PC-9 (cell line): ENCODE measurements at regions not wholly inside any gene's neighbourhood (a gene's known extent, or its start where the extent isn't known, plus 50 kb on each side); places are given as distances from the start of the nearest gene placed in this dataset.

Experiments used
- BruUV-seq: library from RNA; stranded (reverse); fragments of 400-500 nt; replicated peaks from 2 replicates; lab custom pipeline; 2021; lab: Mats Ljungman, UMichigan
- CTCF ChIA-PET: fragments of 300-600 bp; sonication (Branson Sonifier 250); formaldehyde crosslinking; loops from one replicate; lab custom pipeline; 2022; ENCODE audit warnings: antibody characterized with exemption; lab: Charles Lee
- POLR2A ChIA-PET: fragments of 300-600 bp; sonication (Branson Sonifier 250); formaldehyde crosslinking; loops from one replicate; lab custom pipeline; 2022; ENCODE audit warnings: antibody characterized with exemption; ENCODE audit not compliant: unreplicated experiment; lab: Charles Lee
- DNase-seq, 2 experiments: peaks; one replicate each; pipeline versions ENCODE4 v3.0.0 to v3.0.0-alpha.2; 2015 to 2022; ENCODE audit warnings: mixed read lengths in 1 of 2
- H2AFZ ChIP-seq: fragments of 200-600 bp; sonication (generic); 2 replicates; pipeline ENCODE4 v1.8.1; 2017; ENCODE audit warnings: antibody characterized with exemption
- H3F3A ChIP-seq: fragments of 200-600 bp; sonication (generic); 2 replicates; pipeline ENCODE4 v1.8.1; 2017; ENCODE audit warnings: antibody characterized with exemption, mild to moderate bottlenecking, low read depth; ENCODE audit not compliant: insufficient read depth
- H3K27ac ChIP-seq: fragments of 200-600 bp; sonication (generic); 2 replicates; pipeline ENCODE4 v1.6.1; 2016; ENCODE audit warnings: mixed run types
- H3K27me3 ChIP-seq: fragments of 200-600 bp; sonication (generic); 2 replicates; pipeline ENCODE4 v1.6.1; 2016; ENCODE audit warnings: low read depth, mixed run types; ENCODE audit not compliant: insufficient read depth
- H3K36me3 ChIP-seq: fragments of 200-600 bp; sonication (generic); 2 replicates; pipeline ENCODE4 v1.6.1; 2016; ENCODE audit warnings: low read depth, mixed run types
- H3K4me1 ChIP-seq: fragments of 200-600 bp; sonication (generic); replicated peaks from 2 replicates; pipeline ENCODE4 v1.6.1; 2016; ENCODE audit warnings: mixed run types; ENCODE audit not compliant: insufficient read depth
- H3K4me2 ChIP-seq: fragments of 200-600 bp; sonication (generic); 2 replicates; pipeline ENCODE4 v1.6.1; 2017; ENCODE audit warnings: mixed run types
- H3K4me3 ChIP-seq: fragments of 200-600 bp; sonication (generic); 2 replicates; pipeline ENCODE4 v1.6.1; 2016; ENCODE audit warnings: mixed run types
- H3K79me2 ChIP-seq: fragments of 200-600 bp; sonication (generic); 2 replicates; pipeline ENCODE4 v1.6.1; 2017; ENCODE audit warnings: low read depth, mixed run types
- H3K9me2 ChIP-seq: fragments of 200-600 bp; sonication (generic); 2 replicates; pipeline ENCODE4 v1.8.1; 2017; ENCODE audit warnings: mild to moderate bottlenecking; ENCODE audit not compliant: insufficient read depth
- H3K9me3 ChIP-seq: fragments of 200-600 bp; sonication (generic); 2 replicates; pipeline ENCODE4 v1.8.1; 2016; ENCODE audit warnings: low read depth; ENCODE audit not compliant: insufficient read depth
- H4K20me1 ChIP-seq: fragments of 200-600 bp; sonication (generic); 2 replicates; pipeline ENCODE4 v1.8.1; 2017; ENCODE audit not compliant: insufficient read depth
- EZH2 ChIP-seq: fragments of 200-600 bp; sonication (generic); IDR thresholded peaks from 2 replicates; pipeline ENCODE4 v1.8.0; 2017; ENCODE audit warnings: antibody characterized with exemption, low read depth
- intact Hi-C: fragments of 100-400 bp; cut with micrococcal nuclease; formaldehyde crosslinking; loops from one replicate; pipeline ENCODE4 v1.10.0; 2022; ENCODE audit not compliant: unreplicated experiment
- TF ChIP-seq, protein P1 (sequence below): fragments of 200-600 bp; sonication (generic); conservative IDR thresholded peaks from 2 replicates; pipeline ENCODE4 v1.6.1; 2017; ENCODE audit warnings: mixed run types, antibody characterized with exemption, mild to moderate bottlenecking, moderate library complexity

- H3K27me3 ChIP-seq = no peaks in the 10 kb centered on the region
- no TSS peak for BruUV-seq
- H4K20me1 ChIP-seq = no peaks in the 10 kb centered on the region
- no peaks in the 10 kb centered on the region for H3K79me2 ChIP-seq
- H3K4me1 ChIP-seq = no peaks in the 10 kb centered on the region
- CTCF ChIA-PET = no interaction called here
- TF ChIP-seq EZH2 = no peak
- TF ChIP-seq, protein P1, sequence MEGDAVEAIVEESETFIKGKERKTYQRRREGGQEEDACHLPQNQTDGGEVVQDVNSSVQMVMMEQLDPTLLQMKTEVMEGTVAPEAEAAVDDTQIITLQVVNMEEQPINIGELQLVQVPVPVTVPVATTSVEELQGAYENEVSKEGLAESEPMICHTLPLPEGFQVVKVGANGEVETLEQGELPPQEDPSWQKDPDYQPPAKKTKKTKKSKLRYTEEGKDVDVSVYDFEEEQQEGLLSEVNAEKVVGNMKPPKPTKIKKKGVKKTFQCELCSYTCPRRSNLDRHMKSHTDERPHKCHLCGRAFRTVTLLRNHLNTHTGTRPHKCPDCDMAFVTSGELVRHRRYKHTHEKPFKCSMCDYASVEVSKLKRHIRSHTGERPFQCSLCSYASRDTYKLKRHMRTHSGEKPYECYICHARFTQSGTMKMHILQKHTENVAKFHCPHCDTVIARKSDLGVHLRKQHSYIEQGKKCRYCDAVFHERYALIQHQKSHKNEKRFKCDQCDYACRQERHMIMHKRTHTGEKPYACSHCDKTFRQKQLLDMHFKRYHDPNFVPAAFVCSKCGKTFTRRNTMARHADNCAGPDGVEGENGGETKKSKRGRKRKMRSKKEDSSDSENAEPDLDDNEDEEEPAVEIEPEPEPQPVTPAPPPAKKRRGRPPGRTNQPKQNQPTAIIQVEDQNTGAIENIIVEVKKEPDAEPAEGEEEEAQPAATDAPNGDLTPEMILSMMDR = no peak
- H2AFZ ChIP-seq = no peak overlapping the region
- H3K9me2 ChIP-seq = no peaks in the 10 kb centered on the region
- POLR2A ChIA-PET = no interaction called here
- H3K4me2 ChIP-seq = no peak overlapping the region
- H3F3A ChIP-seq = no peaks in the 10 kb centered on the region
- no peaks in the 10 kb centered on the region for H3K9me3 ChIP-seq
- H3K27ac ChIP-seq = no peak overlapping the region
- no peak for DNase-seq
- no peaks in the 10 kb centered on the region for H3K36me3 ChIP-seq
- no peak overlapping the region for H3K4me3 ChIP-seq
- intact Hi-C loops = no loop called here
Measured at GRCh38 chr4:177706916-177707315, 264.7 kb upstream of the AGA start.

GRCh38 chr4:177713454-177713853 lies 271.2 kb upstream of the AGA start:
- H3K27me3 ChIP-seq = no peaks in the 10 kb centered on the region
- no peaks in the 10 kb centered on the region for H3K4me1 ChIP-seq
- H3K36me3 ChIP-seq = no peaks in the 10 kb centered on the region
- ChIA-PET CTCF (no interaction called here), POLR2A (interaction anchor here (0.5 kb wide), 1 partner anchor 9 kb away, joined by 3 read pairs; no protein-coding TSS in a partner anchor)
- no peak overlapping the region for H3K27ac ChIP-seq
- H2AFZ ChIP-seq = no peak overlapping the region
- DNase-seq = no peak
- H4K20me1 ChIP-seq = no peaks in the 10 kb centered on the region
- H3F3A ChIP-seq = no peaks in the 10 kb centered on the region
- H3K9me2 ChIP-seq = no peaks in the 10 kb centered on the region
- H3K9me3 ChIP-seq = no peaks in the 10 kb centered on the region
- no peak overlapping the region for H3K4me2 ChIP-seq
- BruUV-seq = no TSS peak
- H3K79me2 ChIP-seq = no peaks in the 10 kb centered on the region
- intact Hi-C loops = no loop called here
- H3K4me3 ChIP-seq = no peak overlapping the region
- TF ChIP-seq, protein P1 = no peak
- no peak for TF ChIP-seq EZH2

GRCh38 chr4:177717407-177717806 lies 275.2 kb upstream of the AGA start:
- intact Hi-C loops = no loop called here
- H3K4me1 ChIP-seq = no peaks in the 10 kb centered on the region
- H2AFZ ChIP-seq = no peak overlapping the region
- H3K9me2 ChIP-seq = no peaks in the 10 kb centered on the region
- H3K79me2 ChIP-seq = no peaks in the 10 kb centered on the region
- no TSS peak for BruUV-seq
- H3F3A ChIP-seq = no peaks in the 10 kb centered on the region
- no peaks in the 10 kb centered on the region for H4K20me1 ChIP-seq
- no peaks in the 10 kb centered on the region for H3K36me3 ChIP-seq
- no peak overlapping the region for H3K4me3 ChIP-seq
- H3K4me2 ChIP-seq = no peak overlapping the region
- POLR2A ChIA-PET = no interaction called here
- no peaks in the 10 kb centered on the region for H3K27me3 ChIP-seq
- H3K9me3 ChIP-seq = no peaks in the 10 kb centered on the region
- DNase-seq = no peak
- H3K27ac ChIP-seq = no peak overlapping the region
- CTCF ChIA-PET = no interaction called here
- TF ChIP-seq, protein P1 = no peak
- no peak for TF ChIP-seq EZH2
